ENCODE measurements at regions not wholly inside any gene's neighbourhood (a gene's known extent, or its start where the extent isn't known, plus 50 kb on each side); places are given as distances from the start of the nearest gene placed in this dataset.

DNA sequence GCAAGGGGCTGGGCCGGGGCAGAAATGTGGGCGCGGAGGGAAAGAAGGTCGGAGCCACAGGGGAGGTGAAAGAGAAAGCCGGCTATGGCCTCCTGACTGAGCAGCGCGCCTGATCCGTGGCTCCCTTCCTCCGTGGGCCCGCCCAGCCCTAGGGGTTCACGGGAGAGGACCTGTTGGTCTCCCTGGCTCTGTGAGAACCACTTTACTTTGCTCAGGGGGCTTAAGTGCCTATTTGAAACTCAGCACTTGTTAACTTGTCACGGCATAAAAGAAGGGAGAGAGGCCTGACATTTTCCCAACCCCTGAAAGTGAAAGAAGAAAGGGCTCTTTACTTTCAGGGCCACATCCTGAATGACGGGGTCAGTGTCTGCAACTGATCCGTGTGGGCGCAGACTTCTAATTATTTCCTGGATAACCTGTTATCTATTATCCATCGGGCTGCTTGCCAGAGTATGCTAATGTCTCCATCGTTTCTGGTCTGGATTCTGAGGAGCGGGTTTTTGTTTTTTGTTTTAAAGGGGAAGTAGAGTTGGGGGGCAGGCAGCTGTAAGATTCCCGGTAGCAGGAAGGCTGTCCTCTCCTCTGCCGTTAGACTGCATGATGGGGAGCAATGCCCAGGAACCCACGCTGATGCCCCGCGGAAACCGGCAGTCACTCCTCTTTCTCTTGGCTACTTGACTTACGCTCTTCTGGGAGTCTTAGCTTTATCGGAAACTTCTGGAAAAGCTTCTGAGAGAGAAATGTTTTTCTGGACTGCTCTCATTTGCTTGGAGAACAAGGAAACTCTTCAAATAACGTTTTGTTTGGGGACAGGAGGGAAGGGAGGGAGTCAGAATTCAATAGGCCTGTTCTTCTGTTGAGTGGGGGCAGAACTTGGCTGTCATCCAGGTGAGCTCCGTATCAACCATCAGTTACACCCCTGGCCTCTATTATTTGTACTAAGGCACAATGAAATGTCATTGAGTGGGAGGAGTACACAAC, 127.7 kb upstream of the MAX start:
- Histone ChIP-seq H3K18ac (ENCODE audit: low read depth, low read length) (peak overlapping the region; percentile 95), H3K4me2 (ENCODE audit: low read depth, low read length) (peak overlapping the region; percentile 93), H4K8ac (ENCODE audit: low read depth in 2 of 2, low read length in 2 of 2) (peak overlapping the region; percentile 89 to 98), H4K5ac (ENCODE audit: low read depth, low read length) (peak overlapping the region; percentile 97), H4K91ac (ENCODE audit: insufficient read depth, low read depth, low read length) (peak overlapping the region; percentile 86), H2BK5ac (ENCODE audit: low read depth, low read length, poor library complexity, severe bottlenecking) (peak overlapping the region; percentile 67), H2AK9ac (replicated peaks; ENCODE audit: low read depth, low read length, poor library complexity) (peak overlapping the region; percentile 83), H2BK20ac (ENCODE audit: low read depth, low read length) (peak overlapping the region; percentile 85), H3K56ac (ENCODE audit: extremely low read depth, insufficient read depth, low read length) (peak overlapping the region; percentile 86), H3K9me1 (ENCODE audit: insufficient read depth, low read length) (peaks cover 5% of the 10 kb centered on the region; the same call in 1 of the 2 replicates), H3K23ac (ENCODE audit: low read depth, low read length) (peak overlapping the region; percentile 91), H2AK5ac (ENCODE audit: low read depth, low read length) (peak overlapping the region; percentile 43; the same call in 1 of the 2 replicates), H3K36me3 (ENCODE audit: control insufficient read depth, insufficient read depth, low read length) (no peaks in the 10 kb centered on the region), H2BK120ac (ENCODE audit: low read depth, low read length) (peak overlapping the region; percentile 97), H3K9ac (ENCODE audit: low read depth, low read length) (peak overlapping the region; percentile 65), H2AFZ (replicated peaks; ENCODE audit: low read length, poor library complexity) (peak overlapping the region; percentile 94), H3K4me3 (ENCODE audit: insufficient read depth, low read depth, low read length) (no peak overlapping the region), H3K14ac (replicated peaks; ENCODE audit: low read depth, low read length) (peak overlapping the region; percentile 94), H3K79me1 (ENCODE audit: low read depth in 1 of 2, low read length in 2 of 2) (no peaks in the 10 kb centered on the region), H3K4me1 (ENCODE audit: control insufficient read depth, insufficient read depth, low read length) (peaks cover 10% of the 10 kb centered on the region), H4K20me1 (ENCODE audit: insufficient read depth, low read length) (no peaks in the 10 kb centered on the region), H2BK15ac (ENCODE audit: low read depth, low read length) (peak overlapping the region; percentile 95; the same call in 2 of the 3 replicates), H3K4ac (ENCODE audit: low read depth, low read length) (peak overlapping the region; percentile 91), H3K27me3 (ENCODE audit: control insufficient read depth, insufficient read depth, low read length) (no peaks in the 10 kb centered on the region), H3K9me3 (ENCODE audit: control insufficient read depth, insufficient read depth, low read length) (no peaks in the 10 kb centered on the region), H3K27ac (ENCODE audit: insufficient read depth, low read length) (peak overlapping the region; percentile 65)
- dilution Hi-C loops (cut with HindIII; ENCODE audit: low sequenced_read_pairs, unreplicated experiment) (no loop called here), intact Hi-C loops (cut with micrococcal nuclease) (loop anchor here (5.0 kb wide), 1 partner anchor 132 kb away; no protein-coding TSS in a partner anchor), in situ Hi-C loops (cut with MboI; ENCODE audit: low sequenced_read_pairs) (no loop called here)
- 38% methylated on average over 12 of the region's 28 CpGs; no CpG with 5 or more reads in 1 of the 2 experiments for WGBS, 2 experiments (ENCODE audit: extremely low coverage in 2 of 2, insufficient read length in 1 of 2)
- CTCF ChIA-PET: interaction anchor here (0.6 kb wide), 1 partner anchor 61 kb away, joined by 5 read pairs; no protein-coding TSS in a partner anchor
- POLR2A ChIA-PET (ENCODE audit: unreplicated experiment): no interaction called here
- peak; percentile 67 for ATAC-seq (ENCODE audit: low read depth)
- no TSS peak for BruUV-seq (replicated peaks)
- TF ChIP-seq, protein P1, sequence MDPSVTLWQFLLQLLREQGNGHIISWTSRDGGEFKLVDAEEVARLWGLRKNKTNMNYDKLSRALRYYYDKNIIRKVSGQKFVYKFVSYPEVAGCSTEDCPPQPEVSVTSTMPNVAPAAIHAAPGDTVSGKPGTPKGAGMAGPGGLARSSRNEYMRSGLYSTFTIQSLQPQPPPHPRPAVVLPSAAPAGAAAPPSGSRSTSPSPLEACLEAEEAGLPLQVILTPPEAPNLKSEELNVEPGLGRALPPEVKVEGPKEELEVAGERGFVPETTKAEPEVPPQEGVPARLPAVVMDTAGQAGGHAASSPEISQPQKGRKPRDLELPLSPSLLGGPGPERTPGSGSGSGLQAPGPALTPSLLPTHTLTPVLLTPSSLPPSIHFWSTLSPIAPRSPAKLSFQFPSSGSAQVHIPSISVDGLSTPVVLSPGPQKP (IDR thresholded peaks at IDR 0.05; ENCODE audit: borderline replicate concordance, low read depth, low read length): no peak
- no peak for TF ChIP-seq MAFK (IDR thresholded peaks at IDR 0.05; ENCODE audit: low read depth, low read length)
- no peak for TF ChIP-seq RFX5 (IDR thresholded peaks at IDR 0.05; ENCODE audit: low read depth, low read length)
- no peak for TF ChIP-seq SMC3 (IDR thresholded peaks at IDR 0.05; ENCODE audit: low read depth, low read length)
- TF ChIP-seq MAZ (IDR thresholded peaks at IDR 0.05; ENCODE audit: borderline replicate concordance, low read depth, low read length): no peak
- TF ChIP-seq, protein P2, sequence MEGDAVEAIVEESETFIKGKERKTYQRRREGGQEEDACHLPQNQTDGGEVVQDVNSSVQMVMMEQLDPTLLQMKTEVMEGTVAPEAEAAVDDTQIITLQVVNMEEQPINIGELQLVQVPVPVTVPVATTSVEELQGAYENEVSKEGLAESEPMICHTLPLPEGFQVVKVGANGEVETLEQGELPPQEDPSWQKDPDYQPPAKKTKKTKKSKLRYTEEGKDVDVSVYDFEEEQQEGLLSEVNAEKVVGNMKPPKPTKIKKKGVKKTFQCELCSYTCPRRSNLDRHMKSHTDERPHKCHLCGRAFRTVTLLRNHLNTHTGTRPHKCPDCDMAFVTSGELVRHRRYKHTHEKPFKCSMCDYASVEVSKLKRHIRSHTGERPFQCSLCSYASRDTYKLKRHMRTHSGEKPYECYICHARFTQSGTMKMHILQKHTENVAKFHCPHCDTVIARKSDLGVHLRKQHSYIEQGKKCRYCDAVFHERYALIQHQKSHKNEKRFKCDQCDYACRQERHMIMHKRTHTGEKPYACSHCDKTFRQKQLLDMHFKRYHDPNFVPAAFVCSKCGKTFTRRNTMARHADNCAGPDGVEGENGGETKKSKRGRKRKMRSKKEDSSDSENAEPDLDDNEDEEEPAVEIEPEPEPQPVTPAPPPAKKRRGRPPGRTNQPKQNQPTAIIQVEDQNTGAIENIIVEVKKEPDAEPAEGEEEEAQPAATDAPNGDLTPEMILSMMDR (conservative IDR thresholded peaks at IDR 0.05; ENCODE audit: low read depth, low read length): no peak
- no peak for TF ChIP-seq RCOR1 (IDR thresholded peaks at IDR 0.05; ENCODE audit: insufficient replicate concordance, low read length)
- no peak for TF ChIP-seq POLR2A (IDR thresholded peaks at IDR 0.05; ENCODE audit: low read depth, low read length)
- no peak for TF ChIP-seq FOS (IDR thresholded peaks at IDR 0.05; ENCODE audit: low read depth, low read length)
- no peak for TF ChIP-seq CHD1 (IDR thresholded peaks at IDR 0.05; ENCODE audit: low read depth, low read length)
- no peak for TF ChIP-seq RAD21 (IDR thresholded peaks at IDR 0.05; ENCODE audit: low read length)
- TF ChIP-seq BHLHE40 (IDR thresholded peaks at IDR 0.05; ENCODE audit: low read depth, low read length): no peak
- TF ChIP-seq, protein P3, sequence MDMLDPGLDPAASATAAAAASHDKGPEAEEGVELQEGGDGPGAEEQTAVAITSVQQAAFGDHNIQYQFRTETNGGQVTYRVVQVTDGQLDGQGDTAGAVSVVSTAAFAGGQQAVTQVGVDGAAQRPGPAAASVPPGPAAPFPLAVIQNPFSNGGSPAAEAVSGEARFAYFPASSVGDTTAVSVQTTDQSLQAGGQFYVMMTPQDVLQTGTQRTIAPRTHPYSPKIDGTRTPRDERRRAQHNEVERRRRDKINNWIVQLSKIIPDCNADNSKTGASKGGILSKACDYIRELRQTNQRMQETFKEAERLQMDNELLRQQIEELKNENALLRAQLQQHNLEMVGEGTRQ (IDR thresholded peaks at IDR 0.05; ENCODE audit: low read depth, low read length): no peak
- TF ChIP-seq CEBPB (IDR thresholded peaks at IDR 0.05; ENCODE audit: low read depth, low read length): no peak
- no peak for DNase-seq

Data from IMR-90 (cell line).